GM19193 (cell line): ENCODE measurements at regions not wholly inside any gene's neighbourhood (a gene's known extent, or its start where the extent isn't known, plus 50 kb on each side); places are given as distances from the start of the nearest gene placed in this dataset.

Source experiments
- POLR2A ChIP-seq: IDR thresholded peaks from 4 replicates; pipeline ENCODE4 v1.6.1; 2011; ENCODE audit not compliant: insufficient read depth, insufficient read length; ENCODE audit errors: extremely low read depth

DNA sequence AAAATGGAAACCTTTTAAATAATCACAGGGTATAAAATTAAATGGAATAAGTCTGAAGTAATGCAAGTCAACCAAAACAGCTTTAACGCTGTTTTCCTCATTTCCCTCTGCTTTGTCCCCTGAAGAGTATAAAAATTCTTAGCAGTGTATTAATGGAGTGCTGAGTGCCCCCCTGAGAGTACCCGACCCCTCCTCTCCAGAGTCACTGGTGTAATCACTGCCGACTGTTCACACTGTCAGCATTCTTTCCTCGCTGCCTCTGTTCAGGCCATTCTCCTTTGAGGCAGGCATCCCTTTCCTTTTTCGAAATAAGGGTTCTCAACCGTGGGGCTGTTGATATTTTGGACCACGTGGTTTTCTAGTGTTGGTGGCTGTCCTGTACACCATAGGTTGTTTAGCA, 146.9 kb upstream of the SLC10A2 start:
- no peak for TF ChIP-seq POLR2A

GRCh38 chr13:103210348-103210747, 144.1 kb upstream of the SLC10A2 start:
- no peak for TF ChIP-seq POLR2A

DNA sequence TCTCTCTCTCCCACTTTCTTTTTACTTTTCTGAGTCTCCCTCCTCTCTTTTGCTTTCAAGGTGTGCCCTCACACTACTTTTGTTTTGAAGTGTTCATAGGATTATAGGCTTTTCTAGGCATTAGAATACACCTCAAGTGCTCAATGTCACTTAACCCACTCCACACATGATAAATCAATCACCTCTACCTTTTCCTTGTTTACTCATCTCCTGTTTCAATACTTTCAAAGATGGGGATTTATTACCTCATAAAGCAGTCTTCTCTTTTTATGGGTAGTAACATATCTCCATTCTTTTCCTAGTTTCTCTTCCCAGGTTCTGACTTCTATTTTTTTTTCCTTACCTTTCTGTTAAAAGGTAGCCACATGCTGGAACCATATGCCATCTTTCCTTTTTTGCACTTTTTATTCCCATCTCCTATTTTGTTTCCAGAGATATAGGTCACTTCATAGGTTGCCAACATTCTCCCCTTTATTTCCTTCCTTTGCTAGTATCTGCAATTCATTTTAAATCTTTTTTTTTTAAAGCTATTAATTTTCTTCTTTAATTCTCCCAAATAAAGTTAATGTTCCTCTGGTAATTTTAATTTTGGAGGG, 137.6 kb upstream of the SLC10A2 start:
- no peak for TF ChIP-seq POLR2A

DNA sequence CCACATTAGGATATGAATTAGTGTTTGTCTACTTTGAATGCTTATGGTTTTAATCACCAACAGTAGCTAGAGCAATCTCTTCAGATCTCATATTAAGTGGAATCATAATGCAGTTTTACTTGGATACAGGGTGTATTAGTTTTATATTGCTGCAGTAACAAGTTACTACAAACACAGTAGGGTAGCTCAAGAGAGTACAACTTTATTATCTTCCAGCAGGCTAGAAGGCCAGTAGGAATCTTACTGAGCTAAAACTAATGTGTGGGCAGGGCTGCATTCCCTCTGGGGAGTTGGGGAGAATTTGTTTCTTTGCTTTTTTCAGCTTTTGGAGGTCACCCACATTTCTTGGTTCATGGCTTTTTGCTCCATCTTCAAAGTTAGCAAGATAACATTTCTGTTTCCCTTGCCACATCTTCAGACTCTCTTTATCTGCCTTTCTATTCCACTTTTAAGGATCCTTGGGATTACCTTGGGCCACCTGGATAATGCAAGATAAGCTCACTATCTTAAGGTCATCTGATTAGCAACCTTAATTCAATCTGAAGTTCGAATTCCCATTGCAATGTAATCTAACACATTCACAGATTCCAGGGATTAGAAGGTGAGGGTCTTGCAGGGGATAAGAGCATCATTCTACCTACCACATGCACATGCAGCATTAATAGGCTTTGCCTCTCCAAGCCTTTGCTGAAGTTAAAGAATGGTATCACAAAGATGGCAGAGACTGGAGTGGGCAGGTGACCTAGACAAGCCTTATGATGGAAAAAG, 134.1 kb upstream of the SLC10A2 start:
- TF ChIP-seq POLR2A = no peak

- no peak for TF ChIP-seq POLR2A
Measured at GRCh38 chr13:103199380-103200088, 133.3 kb upstream of the SLC10A2 start.

DNA sequence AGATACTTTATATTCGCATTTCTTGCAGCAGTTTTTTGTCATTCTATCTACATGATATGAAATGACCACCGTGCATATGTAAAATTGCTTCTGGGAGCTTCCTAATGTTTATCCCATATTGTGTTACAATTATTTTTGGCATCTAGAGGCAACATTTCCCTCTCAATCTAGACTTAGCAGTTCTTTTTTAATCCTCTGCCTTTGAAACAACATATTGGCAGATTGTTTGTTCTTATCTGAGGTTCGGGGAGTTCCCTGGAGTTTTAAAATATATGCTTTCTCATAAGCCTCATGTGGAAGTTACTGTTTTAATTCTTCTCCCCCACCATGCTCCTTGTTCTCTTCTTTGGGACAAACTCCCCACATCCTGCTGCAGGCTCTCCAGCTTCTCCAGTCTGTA, 130.1 kb upstream of the SLC10A2 start:
- no peak for TF ChIP-seq POLR2A

DNA sequence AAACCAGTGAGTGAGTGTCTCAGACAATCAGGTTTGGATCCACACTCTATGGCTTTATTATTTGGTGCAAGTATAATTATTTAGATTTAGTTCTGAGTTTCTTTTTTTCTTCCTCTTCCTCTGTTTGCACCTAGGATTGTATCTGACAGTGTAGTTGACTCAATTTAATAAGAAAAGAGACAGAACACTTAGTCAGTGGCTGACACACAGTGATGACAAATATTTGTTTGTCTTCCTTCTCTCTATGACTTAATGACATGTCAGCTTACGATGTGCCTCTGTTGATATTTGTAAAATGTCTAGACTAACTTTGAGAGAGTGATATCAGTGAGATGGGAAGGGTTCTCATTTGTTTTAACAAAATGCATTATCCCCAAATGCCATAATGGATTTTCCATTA, 129.5 kb upstream of the SLC10A2 start:
- no peak for TF ChIP-seq POLR2A

GRCh38 chr13:103194871-103195270, 128.7 kb upstream of the SLC10A2 start:
- TF ChIP-seq POLR2A = no peak

DNA sequence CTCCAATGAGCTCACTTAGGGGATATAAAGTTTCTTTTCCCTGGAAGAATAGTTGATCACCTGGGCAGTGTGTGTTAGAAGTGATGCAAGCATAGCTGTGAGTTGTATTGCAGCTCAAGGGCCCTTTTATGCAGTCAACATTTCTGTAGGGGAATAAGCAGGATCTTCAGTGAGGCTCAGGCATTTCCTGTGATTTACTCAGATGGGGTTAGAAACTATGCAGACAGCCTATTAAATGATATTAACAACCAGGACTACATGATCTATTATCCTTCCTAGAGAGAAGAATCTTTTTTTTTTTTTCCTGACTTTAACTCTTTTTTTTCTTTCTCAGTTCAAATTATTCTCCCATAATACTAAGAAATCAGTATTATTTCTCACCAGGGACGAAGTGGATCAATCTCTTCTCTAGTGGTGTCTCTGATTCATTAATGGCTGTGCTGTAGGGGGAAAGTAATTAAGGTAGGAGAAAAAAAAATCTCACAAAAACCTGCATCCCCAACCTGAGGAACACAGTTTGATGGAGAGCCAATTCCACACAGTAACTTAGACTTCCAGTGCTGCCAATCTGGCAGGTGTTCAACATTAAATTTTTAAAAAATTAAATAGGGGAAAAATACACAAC, 126.4 kb upstream of the SLC10A2 start:
- TF ChIP-seq POLR2A = no peak

DNA sequence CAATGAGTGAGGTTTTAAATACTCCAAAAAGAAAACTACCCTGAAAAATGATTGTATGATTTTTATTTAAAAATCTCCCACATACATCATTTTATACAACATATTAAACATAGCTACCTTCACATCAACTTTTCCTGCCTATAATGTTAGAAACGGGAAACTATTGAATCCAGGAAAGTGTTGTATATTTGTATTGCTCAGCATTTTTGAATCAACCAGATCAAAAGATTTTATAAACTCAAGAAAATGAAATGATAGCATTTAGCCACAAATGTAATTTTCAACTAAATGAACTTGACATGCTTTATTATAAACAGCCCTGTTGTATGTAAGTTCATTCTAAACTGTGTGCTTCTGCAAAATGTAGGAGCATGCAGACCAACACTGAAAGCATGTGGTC, 124.6 kb upstream of the SLC10A2 start:
- no peak for TF ChIP-seq POLR2A

- no peak for TF ChIP-seq POLR2A
Measured at GRCh38 chr13:103188713-103189326, 122.6 kb upstream of the SLC10A2 start.

DNA sequence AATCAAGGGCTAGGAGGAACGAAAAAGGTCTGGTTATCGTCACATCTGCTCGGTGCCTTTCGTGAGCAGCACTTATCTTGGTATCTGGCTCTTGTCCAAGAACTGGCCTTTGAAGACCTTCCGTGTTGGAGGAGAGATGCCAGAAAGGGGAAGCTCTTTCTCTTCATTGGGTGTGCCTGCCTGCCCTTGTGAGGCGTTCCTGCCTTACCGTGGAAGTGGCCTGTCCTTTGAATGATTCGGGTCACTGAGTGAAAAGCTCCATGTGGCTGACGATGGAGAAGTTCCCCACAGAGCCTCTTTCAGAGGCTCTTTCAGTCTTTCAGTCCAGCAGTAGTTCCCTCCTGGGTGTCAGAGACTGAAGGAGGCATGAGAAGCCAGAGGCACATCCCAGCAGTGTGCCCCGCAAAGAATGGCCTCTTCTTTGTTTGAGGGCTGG, 121.5 kb upstream of the SLC10A2 start:
- no peak for TF ChIP-seq POLR2A

- TF ChIP-seq POLR2A = no peak
Measured at GRCh38 chr13:103184413-103184812, 118.2 kb upstream of the SLC10A2 start.

- no peak for TF ChIP-seq POLR2A
Measured at GRCh38 chr13:103178986-103179943, 113.0 kb upstream of the SLC10A2 start.

DNA sequence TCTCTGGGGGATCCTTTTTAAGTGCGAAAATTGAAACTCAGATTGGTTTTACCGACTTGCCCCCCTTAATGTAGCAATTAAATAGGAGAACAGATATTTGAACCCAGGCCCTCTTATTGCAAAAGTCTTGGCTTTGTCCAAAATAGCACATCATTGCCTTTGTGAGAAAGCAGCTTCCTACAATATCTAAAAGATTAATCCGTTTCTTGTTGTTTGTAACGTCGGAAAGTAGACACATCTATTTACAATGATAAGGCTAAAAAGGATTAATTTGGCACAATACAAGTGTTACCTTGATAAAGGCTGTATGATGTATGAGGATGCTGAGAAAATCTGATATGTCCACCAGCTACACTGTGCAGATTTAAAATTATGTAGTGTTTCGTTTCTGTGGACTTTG, 108.7 kb upstream of the SLC10A2 start:
- TF ChIP-seq POLR2A = no peak
